ENCODE measurements at regions not wholly inside any gene's neighbourhood (a gene's known extent, or its start where the extent isn't known, plus 50 kb on each side); places are given as distances from the start of the nearest gene placed in this dataset.
"Not testable (repeated sequence)": the region's sequence is repeated elsewhere in the genome, so short reads cannot be mapped to it uniquely, and the experiment has no call there.

DNA sequence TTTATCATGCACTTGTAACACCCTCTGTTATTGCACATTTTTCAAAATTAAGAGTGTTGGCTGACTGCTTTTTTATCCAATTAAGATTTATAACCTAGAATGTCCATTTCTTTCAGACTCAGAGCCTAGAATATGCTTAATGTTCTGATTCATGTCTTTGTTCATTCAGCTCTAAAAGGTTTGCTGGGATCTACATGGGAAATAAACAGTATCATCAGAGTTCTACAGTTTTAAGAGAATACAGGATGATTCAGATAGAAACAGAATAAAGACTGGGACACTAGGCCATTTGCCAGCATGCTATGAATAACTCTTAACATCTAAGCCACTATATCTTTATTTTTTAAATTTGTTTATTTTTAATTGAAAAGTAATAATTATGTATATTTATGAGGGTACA, 713.7 kb upstream of the CHAC2 start:
- Histone ChIP-seq H3K27ac (ENCODE audit: low read depth in 1 of 2, low read length in 1 of 2) (no peak overlapping the region), H3K27me3 (ENCODE audit: control insufficient read depth in 2 of 2, insufficient read depth in 1 of 2, low read length in 1 of 2) (no peaks in the 10 kb centered on the region), H3K36me3 (ENCODE audit: control insufficient read depth in 2 of 2, insufficient read depth in 2 of 2, low read length in 1 of 2) (no peaks in the 10 kb centered on the region), H3K4me3 (ENCODE audit: low read length in 2 of 2) (no peak overlapping the region), H3K9me3 (ENCODE audit: control insufficient read depth in 2 of 2, insufficient read depth in 1 of 2, low read length in 1 of 2) (no peaks in the 10 kb centered on the region), H3K4me1 (ENCODE audit: control insufficient read depth in 2 of 2, insufficient read depth in 2 of 2, low read length in 2 of 2) (no peaks in the 10 kb centered on the region)
- DNase-seq (ENCODE audit: low read depth in 6 of 9, low spot score in 9 of 9) = no peak

DNA sequence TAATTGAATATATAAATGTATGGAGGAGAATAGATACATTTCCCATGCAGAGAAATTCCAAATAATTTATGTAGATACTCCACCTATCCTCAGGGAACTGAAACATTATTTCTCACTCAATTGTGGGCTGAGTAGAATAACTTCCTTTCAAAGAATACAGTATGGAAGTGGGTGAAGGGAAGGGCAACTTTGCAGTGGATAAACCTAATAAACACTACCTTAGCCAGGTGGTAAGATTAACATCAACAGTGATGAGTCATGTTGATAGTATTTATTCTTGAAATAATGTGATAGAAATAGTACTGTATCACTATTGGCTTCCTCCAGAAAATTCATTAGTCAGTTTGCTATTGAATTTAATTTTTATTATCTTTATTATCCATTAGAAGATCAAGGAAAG, 716.4 kb upstream of the CHAC2 start:
- Histone ChIP-seq H3K27ac (ENCODE audit: low read depth in 1 of 2, low read length in 1 of 2) (no peak overlapping the region), H3K27me3 (ENCODE audit: control insufficient read depth in 2 of 2, insufficient read depth in 1 of 2, low read length in 1 of 2) (no peaks in the 10 kb centered on the region), H3K36me3 (ENCODE audit: control insufficient read depth in 2 of 2, insufficient read depth in 2 of 2, low read length in 1 of 2) (no peaks in the 10 kb centered on the region), H3K4me1 (ENCODE audit: control insufficient read depth in 2 of 2, insufficient read depth in 2 of 2, low read length in 2 of 2) (no peaks in the 10 kb centered on the region), H3K9me3 (ENCODE audit: control insufficient read depth in 2 of 2, insufficient read depth in 1 of 2, low read length in 1 of 2) (no peaks in the 10 kb centered on the region), H3K4me3 (ENCODE audit: low read length in 2 of 2) (no peak overlapping the region)
- DNase-seq (ENCODE audit: low read depth in 6 of 9, low spot score in 9 of 9) = no peak

DNA sequence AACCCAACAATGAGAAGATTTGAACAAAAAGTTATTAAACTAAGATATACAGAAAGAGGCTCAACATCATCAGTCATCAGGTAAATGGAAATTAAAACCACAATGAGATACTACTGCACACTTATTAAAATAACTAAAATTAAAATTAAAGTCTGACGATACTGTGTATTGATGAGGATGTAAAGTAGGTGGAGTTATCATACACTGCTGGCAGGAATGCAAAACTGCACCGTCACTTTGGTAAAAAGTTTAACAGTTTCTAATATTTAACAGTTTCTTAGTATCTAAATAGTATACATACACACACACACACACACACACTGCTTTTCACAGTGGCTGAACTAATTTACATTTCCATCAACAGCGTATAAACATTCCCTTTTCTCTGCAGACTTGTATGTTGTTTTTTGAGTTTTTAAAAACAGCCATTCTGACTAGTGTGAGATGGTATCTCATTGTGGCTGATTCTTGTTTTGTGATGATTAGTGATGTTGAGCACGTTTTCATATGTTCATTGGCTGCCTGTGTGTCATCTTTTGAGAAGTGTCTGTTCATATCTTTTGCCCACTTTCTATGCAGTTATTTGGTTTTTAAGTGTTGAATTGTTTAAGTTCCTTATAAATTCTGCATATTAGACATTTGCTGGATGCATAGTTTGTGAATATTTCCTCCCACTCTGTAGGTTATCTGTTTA, 726.9 kb upstream of the CHAC2 start:
- no peak for DNase-seq (ENCODE audit: low read depth in 6 of 9, low spot score in 9 of 9)
- Histone ChIP-seq H3K4me3 (ENCODE audit: low read length in 2 of 2) (no peak overlapping the region), H3K27me3 (ENCODE audit: control insufficient read depth in 2 of 2, insufficient read depth in 1 of 2, low read length in 1 of 2) (no peaks in the 10 kb centered on the region), H3K4me1 (ENCODE audit: control insufficient read depth in 2 of 2, insufficient read depth in 2 of 2, low read length in 2 of 2) (no peaks in the 10 kb centered on the region), H3K27ac (ENCODE audit: low read depth in 1 of 2, low read length in 1 of 2) (no peak overlapping the region), H3K9me3 (ENCODE audit: control insufficient read depth in 2 of 2, insufficient read depth in 1 of 2, low read length in 1 of 2) (no peaks in the 10 kb centered on the region), H3K36me3 (ENCODE audit: control insufficient read depth in 2 of 2, insufficient read depth in 2 of 2, low read length in 1 of 2) (no peaks in the 10 kb centered on the region)
- 87% methylated on average over 4 of the region's 4 CpGs for WGBS

DNA sequence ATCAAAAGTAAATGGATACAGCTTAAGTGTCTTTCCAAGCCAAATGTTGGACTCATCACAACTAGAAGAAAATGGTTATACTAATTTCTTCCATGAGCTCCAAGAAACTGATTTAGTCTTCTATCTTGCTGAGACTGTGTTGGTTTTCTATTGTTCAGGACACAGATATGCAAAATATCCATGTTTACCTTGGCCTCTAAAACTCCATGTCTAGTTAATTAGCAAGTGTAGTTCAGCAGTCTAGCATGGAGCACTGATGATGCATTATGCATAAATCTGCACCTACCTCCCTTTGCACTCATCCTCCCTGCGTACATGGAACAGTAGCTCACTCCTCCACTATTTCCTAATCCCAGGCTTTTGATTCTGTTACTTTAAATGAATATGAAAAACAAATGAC, 731.4 kb upstream of the CHAC2 start:
- H3K9me3 ChIP-seq (ENCODE audit: control insufficient read depth in 2 of 2, insufficient read depth in 1 of 2, low read length in 1 of 2) = no peaks in the 10 kb centered on the region
- no peaks in the 10 kb centered on the region for H3K36me3 ChIP-seq (ENCODE audit: control insufficient read depth in 2 of 2, insufficient read depth in 2 of 2, low read length in 1 of 2)
- H3K4me3 ChIP-seq (ENCODE audit: low read length in 2 of 2) = no peak overlapping the region
- no peaks in the 10 kb centered on the region for H3K27me3 ChIP-seq (ENCODE audit: control insufficient read depth in 2 of 2, insufficient read depth in 1 of 2, low read length in 1 of 2)
- WGBS = 0% methylated on average over 1 of the region's 1 CpG
- no peak for DNase-seq (ENCODE audit: low read depth in 6 of 9, low spot score in 9 of 9)
- H3K4me1 ChIP-seq (ENCODE audit: control insufficient read depth in 2 of 2, insufficient read depth in 2 of 2, low read length in 2 of 2) = no peaks in the 10 kb centered on the region
- no peak overlapping the region for H3K27ac ChIP-seq (ENCODE audit: low read depth in 1 of 2, low read length in 1 of 2)

DNA sequence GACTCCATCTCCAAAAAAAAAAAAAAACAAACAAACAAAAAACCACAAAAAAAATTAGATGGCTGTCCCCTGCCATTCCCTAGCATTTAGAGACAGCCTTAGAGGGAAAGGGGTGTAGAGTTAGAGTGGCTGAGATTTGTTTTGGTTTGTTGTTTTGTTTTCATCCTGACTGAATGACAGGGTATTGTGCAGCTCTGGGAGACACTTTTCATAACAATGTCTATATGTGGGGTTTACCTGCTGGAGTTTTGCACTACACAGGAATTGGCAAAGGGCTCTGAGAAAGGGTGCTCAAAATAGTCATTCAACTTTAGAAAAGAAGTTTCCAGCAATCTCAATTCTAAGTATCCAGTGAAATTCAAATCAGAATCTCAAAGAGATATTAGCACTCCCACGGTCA, 732.5 kb upstream of the CHAC2 start:
- Histone ChIP-seq H3K27me3 (ENCODE audit: control insufficient read depth in 2 of 2, insufficient read depth in 1 of 2, low read length in 1 of 2) (no peaks in the 10 kb centered on the region), H3K4me3 (ENCODE audit: low read length in 2 of 2) (no peak overlapping the region), H3K36me3 (ENCODE audit: control insufficient read depth in 2 of 2, insufficient read depth in 2 of 2, low read length in 1 of 2) (no peaks in the 10 kb centered on the region), H3K9me3 (ENCODE audit: control insufficient read depth in 2 of 2, insufficient read depth in 1 of 2, low read length in 1 of 2) (no peaks in the 10 kb centered on the region), H3K4me1 (ENCODE audit: control insufficient read depth in 2 of 2, insufficient read depth in 2 of 2, low read length in 2 of 2) (no peaks in the 10 kb centered on the region), H3K27ac (ENCODE audit: low read depth in 1 of 2, low read length in 1 of 2) (no peak overlapping the region)
- WGBS = 75% methylated on average over 1 of the region's 1 CpG
- no peak for DNase-seq (ENCODE audit: low read depth in 6 of 9, low spot score in 9 of 9)

DNA sequence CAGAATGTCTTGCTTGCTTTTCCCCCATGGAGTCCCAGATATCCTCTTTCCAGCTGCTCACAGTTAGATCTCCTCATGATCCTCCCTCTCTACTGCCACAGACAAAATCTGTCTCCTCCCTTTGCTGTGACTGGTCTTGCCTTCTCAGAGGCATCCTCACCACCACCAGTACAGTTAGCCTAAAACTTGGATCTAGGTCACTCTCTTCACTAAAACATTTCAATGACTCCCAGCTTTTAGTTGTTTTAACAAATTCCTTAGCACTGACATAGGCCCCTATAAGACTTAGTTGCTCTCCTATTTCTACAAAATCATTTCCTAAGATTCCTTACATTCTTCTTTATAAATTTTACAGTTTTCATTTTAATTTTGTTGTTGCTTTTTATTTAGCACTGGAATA, 734.2 kb upstream of the CHAC2 start:
- H3K4me1 ChIP-seq (ENCODE audit: control insufficient read depth in 2 of 2, insufficient read depth in 2 of 2, low read length in 2 of 2) = no peaks in the 10 kb centered on the region
- no peak overlapping the region for H3K4me3 ChIP-seq (ENCODE audit: low read length in 2 of 2)
- no peak overlapping the region for H3K27ac ChIP-seq (ENCODE audit: low read depth in 1 of 2, low read length in 1 of 2)
- no peaks in the 10 kb centered on the region for H3K9me3 ChIP-seq (ENCODE audit: control insufficient read depth in 2 of 2, insufficient read depth in 1 of 2, low read length in 1 of 2)
- H3K36me3 ChIP-seq (ENCODE audit: control insufficient read depth in 2 of 2, insufficient read depth in 2 of 2, low read length in 1 of 2) = no peaks in the 10 kb centered on the region
- no peaks in the 10 kb centered on the region for H3K27me3 ChIP-seq (ENCODE audit: control insufficient read depth in 2 of 2, insufficient read depth in 1 of 2, low read length in 1 of 2)
- no peak for DNase-seq (ENCODE audit: low read depth in 6 of 9, low spot score in 9 of 9)

DNA sequence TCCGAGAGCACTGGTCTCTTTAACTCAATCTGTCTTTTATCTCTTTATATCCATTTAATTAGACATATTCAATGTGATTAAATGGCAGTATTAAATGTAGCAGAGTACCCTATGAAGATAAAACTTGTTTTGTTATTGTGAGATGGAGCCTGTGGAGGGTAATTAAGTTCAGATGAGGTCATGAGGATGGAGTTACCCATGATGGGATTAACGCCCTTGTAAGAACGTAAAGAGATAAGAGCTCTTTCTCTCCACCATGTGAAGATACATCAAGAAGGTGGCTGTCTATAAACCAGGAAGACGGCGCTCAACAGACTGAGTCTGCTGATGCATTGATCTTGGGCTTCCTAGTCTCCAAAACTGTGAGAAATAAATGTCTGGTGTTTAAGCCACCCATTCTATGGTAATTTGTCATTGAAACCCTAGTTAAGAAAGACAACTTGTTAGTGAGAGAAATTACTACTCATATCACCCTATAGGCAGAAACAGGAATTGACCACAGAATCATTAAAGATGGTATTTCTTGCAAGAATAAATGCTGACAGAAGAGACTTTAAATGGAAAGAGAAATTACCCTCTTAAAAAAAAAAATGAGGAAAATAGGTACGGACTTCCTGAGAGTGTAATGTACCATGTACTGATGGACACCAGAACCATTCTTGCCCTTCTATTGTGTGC, 738.7 kb upstream of the CHAC2 start:
- Histone ChIP-seq H3K27me3 (ENCODE audit: control insufficient read depth in 2 of 2, insufficient read depth in 1 of 2, low read length in 1 of 2) (no peaks in the 10 kb centered on the region), H3K27ac (ENCODE audit: low read depth in 1 of 2, low read length in 1 of 2) (no peak overlapping the region), H3K9me3 (ENCODE audit: control insufficient read depth in 2 of 2, insufficient read depth in 1 of 2, low read length in 1 of 2) (no peaks in the 10 kb centered on the region), H3K4me1 (ENCODE audit: control insufficient read depth in 2 of 2, insufficient read depth in 2 of 2, low read length in 2 of 2) (no peaks in the 10 kb centered on the region), H3K36me3 (ENCODE audit: control insufficient read depth in 2 of 2, insufficient read depth in 2 of 2, low read length in 1 of 2) (no peaks in the 10 kb centered on the region), H3K4me3 (ENCODE audit: low read length in 2 of 2) (no peak overlapping the region)
- DNase-seq (ENCODE audit: low read depth in 6 of 9, low spot score in 9 of 9) = no peak
- WGBS = 96% methylated on average over 6 of the region's 6 CpGs

DNA sequence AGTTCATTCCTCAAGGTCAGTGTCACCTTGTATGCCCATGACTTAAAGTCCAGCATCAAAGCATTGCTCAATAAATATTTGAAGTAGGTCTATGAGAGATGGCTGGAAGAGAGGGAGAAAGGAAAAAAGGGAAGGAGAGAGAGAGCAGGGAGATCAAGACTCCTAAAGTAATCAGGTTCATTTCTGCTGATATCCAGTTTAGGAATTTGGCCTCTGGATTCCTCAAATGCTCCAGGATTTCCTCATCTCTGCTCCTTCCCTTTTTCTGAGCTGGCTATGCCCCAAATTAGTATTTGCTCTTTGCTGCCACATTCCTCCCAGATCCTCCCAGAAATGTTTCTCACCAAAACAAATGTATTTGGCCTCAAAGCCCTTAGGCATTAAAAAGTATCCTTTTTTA, 739.4 kb upstream of the CHAC2 start:
- Histone ChIP-seq H3K9me3 (ENCODE audit: control insufficient read depth in 2 of 2, insufficient read depth in 1 of 2, low read length in 1 of 2) (no peaks in the 10 kb centered on the region), H3K4me3 (ENCODE audit: low read length in 2 of 2) (no peak overlapping the region), H3K27me3 (ENCODE audit: control insufficient read depth in 2 of 2, insufficient read depth in 1 of 2, low read length in 1 of 2) (no peaks in the 10 kb centered on the region), H3K4me1 (ENCODE audit: control insufficient read depth in 2 of 2, insufficient read depth in 2 of 2, low read length in 2 of 2) (no peaks in the 10 kb centered on the region), H3K27ac (ENCODE audit: low read depth in 1 of 2, low read length in 1 of 2) (no peak overlapping the region), H3K36me3 (ENCODE audit: control insufficient read depth in 2 of 2, insufficient read depth in 2 of 2, low read length in 1 of 2) (no peaks in the 10 kb centered on the region)
- DNase-seq (ENCODE audit: low read depth in 6 of 9, low spot score in 9 of 9) = no peak

DNA sequence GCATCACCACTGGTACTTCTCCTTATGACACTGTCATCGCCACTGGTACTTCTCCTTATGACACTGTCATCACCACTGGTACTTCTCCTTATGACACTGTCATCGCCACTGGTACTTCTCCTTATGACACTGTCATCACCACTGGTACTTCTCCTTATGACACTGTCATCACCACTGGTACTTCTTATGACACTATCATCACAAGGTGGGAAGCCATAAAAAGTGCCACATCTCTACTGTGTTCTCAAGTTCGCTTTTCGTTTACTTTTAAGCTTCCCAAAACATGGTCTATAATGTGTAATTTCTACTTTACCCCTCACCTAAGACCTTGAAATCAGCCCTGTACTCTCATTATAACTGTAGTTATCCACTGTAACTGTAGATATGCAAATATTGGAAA, 745.4 kb upstream of the CHAC2 start:
- H3K9me3 ChIP-seq (ENCODE audit: control insufficient read depth in 2 of 2, insufficient read depth in 1 of 2, low read length in 1 of 2); H3K27me3 ChIP-seq (ENCODE audit: control insufficient read depth in 2 of 2, insufficient read depth in 1 of 2, low read length in 1 of 2); H3K4me3 ChIP-seq (ENCODE audit: low read length in 2 of 2); H3K4me1 ChIP-seq (ENCODE audit: control insufficient read depth in 2 of 2, insufficient read depth in 2 of 2, low read length in 2 of 2); H3K27ac ChIP-seq (ENCODE audit: low read depth in 1 of 2, low read length in 1 of 2); H3K36me3 ChIP-seq (ENCODE audit: control insufficient read depth in 2 of 2, insufficient read depth in 2 of 2, low read length in 1 of 2); DNase-seq (ENCODE audit: low read depth in 6 of 9, low spot score in 9 of 9): not testable (repeated sequence)
- WGBS = 94% methylated on average over 4 of the region's 4 CpGs
